GM21529 (cell line): ENCODE measurements at regions not wholly inside any gene's neighbourhood (a gene's known extent, or its start where the extent isn't known, plus 50 kb on each side); places are given as distances from the start of the nearest gene placed in this dataset.
"Not testable (repeated sequence)": the region's sequence is repeated elsewhere in the genome, so short reads cannot be mapped to it uniquely, and the experiment has no call there.

Experiments
- ATAC-seq: cut with Tn5 transposase; IDR thresholded peaks from one replicate; pipeline ENCODE4 v1.9.1; 2021; ENCODE audit not compliant: unreplicated experiment

- not testable (repeated sequence) for ATAC-seq
Observed at GRCh38 chr1:91207691-91208090, 185.9 kb upstream of the ZNF644 start.

DNA sequence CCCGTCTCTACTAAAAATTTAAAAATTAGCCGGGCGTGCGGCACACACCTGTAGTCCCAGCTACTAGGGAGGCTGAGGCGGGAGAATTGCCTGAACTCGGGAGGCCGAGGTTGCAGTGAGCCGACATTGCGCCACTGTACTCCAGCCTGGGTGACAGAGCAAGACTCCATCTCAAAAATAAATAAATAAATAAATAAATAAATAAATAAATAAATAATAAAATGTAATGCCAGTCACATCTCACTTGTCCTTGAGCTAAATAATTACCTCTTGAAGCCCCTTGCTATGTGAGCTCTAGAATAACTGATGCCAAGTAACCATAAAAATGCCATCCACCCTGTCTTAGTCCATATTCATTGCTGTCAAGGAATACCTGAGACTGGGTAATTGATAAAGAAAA lies 182.3 kb upstream of the ZNF644 start:
- not testable (repeated sequence) for ATAC-seq

DNA sequence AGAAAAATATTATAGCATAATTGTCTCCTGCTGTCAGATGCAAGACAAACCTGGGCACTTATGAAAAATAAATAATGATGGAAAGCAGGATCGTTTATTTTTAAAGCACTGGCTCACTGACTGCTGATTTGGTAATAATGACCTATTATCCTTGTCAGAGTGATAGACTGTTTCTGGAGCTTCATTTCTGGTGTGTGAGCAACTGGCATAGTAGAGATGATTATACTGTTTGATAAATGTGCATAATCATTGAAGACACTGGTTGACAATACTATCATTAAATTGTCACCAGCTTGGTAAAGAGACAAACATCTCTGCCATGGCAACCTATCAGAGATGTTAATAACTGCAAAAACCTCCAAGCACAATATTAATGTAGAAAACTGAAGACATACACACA lies 179.9 kb upstream of the ZNF644 start:
- no peak for ATAC-seq

GRCh38 chr1:91201176-91201575 lies 179.3 kb upstream of the ZNF644 start:
- no peak for ATAC-seq

DNA sequence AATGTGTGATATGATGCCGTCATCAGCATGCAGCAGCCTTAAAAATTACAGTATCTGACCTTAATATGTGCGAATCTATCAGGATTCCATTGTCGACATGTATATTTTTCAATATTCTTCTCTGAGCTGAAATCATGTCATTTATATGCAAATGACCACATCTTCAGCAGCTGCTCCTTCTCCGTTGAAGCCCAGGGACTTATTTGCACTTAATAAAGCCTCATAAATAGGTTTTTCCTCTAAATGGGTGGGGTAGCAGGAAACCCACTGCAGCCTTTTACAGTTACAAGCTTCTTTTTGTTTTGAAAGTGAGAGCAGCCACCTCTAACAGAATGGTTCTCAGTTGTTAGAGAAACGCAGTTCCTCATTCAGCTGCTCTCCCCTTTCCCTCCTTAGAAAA lies 178.8 kb upstream of the ZNF644 start:
- no peak for ATAC-seq

- no peak for ATAC-seq
Observed at GRCh38 chr1:91199988-91200387, 178.2 kb upstream of the ZNF644 start.

DNA sequence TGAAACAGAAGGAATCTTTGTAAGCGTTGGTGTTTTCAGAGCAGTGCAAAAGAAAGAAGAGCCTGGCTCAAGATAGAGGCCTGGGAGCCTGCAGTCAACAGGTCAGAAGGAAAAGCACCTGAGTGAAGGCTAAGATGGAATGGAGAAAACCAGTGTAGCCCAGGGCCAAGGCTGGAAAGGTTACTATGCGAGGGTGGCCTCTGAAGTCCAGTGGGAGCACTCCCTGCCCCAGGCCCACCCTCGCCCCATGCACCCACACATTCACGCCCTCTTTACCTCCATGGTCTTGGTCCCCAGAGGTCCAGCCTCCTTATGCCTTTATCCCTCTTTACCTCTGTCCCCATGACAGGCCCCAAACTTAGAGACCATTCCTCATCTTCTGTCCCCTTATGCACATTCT lies 169.2 kb upstream of the ZNF644 start:
- ATAC-seq = no peak

GRCh38 chr1:91189096-91189495 lies 167.3 kb upstream of the ZNF644 start:
- no peak for ATAC-seq

DNA sequence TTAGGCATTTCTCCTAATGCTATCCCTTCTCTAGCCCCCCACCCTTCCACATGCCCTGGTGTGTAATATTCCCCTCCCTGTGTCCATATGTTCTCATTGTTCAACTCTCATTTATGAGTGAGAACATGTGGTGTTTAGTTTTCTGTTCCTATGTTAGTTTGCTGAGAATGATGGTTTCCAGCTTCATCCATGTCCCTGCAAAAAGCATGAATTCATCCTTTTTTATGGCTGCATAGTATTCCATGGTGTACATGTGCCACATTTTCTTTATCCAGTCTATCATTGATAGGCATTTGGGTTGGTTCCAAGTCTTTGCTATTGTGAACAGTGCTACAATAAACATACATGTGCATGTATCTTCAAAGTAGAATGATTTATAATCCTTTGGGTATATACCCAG lies 161.0 kb upstream of the ZNF644 start:
- not testable (repeated sequence) for ATAC-seq

GRCh38 chr1:91176250-91176649 lies 154.4 kb upstream of the ZNF644 start:
- no peak for ATAC-seq

- ATAC-seq = no peak
Observed at GRCh38 chr1:91174734-91175133, 152.9 kb upstream of the ZNF644 start.

DNA sequence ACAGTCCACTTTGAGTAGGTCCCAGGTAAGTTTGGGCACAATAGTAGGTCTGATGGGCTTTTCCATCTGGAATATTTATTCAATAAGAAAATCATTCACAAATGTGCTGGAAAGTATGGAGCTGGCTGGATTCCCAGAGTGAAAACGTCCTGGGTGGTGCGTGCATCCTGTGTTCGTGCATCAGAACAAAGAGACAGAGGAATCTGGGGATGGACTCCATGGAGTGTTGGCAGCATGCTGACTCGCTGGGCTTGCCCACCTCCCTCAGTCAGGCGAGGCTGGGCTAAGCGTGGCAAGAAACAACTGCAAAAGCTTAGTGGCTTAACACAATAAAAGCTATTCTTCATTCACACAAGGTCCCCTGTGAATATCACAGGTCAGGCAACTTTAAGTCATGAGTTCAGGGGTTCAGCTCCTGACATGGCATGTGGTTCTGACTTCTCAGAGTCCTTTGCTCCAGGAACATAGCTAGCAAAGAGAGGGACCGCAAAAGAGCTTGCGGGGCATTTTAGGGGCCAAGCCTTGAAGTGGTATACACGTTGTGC lies 151.6 kb upstream of the ZNF644 start:
- no peak for ATAC-seq

DNA sequence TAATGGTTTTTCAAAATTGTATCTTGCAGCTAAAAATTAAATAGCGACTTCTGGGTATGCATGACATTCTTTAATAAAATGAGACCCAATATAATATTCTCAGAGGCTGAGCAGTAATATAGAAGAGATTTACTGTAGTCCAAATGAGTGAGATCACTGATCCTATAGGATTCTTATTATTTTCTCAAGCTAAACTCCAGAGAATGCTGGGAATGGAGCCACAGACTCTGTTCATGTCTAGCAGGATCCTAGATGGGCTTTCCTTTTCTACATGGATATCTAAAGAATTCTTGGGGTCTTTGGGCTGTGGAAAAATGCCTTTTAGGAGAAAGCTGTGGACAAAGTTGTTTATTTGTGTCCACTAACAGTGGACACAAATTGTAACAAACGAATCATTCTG lies 150.7 kb upstream of the ZNF644 start:
- ATAC-seq = no peak

- ATAC-seq = no peak
Observed at GRCh38 chr1:91171898-91172297, 150.1 kb upstream of the ZNF644 start.

- ATAC-seq = no peak
Observed at GRCh38 chr1:91170571-91170970, 148.7 kb upstream of the ZNF644 start.

GRCh38 chr1:91166106-91166712 lies 144.4 kb upstream of the ZNF644 start:
- peak; percentile 57 for ATAC-seq

GRCh38 chr1:91165033-91165654 lies 143.3 kb upstream of the ZNF644 start:
- peak; percentile 95 for ATAC-seq

- no peak for ATAC-seq
Observed at GRCh38 chr1:91162613-91163012, 140.8 kb upstream of the ZNF644 start.

- no peak for ATAC-seq
Observed at GRCh38 chr1:91161749-91162148, 139.9 kb upstream of the ZNF644 start.

DNA sequence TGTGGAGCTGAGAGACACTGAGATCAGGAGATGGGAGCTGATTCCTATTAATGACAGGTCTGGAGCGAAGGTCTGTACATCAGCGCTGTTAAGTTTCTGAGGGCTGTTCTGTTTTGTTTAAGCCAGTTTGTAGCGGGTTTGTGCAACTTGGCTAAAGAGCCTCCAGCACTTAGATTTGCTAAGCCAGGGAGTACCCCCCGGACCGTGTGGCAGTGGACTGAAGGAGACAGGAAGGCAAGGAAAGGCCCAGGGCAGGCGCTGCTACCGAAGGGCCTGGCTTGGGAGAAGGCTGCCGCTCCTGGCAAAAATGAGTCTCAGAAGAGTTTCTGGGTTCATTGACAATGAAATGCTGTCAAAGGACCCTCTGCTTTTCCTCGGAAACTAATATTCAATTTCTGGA lies 139.3 kb upstream of the ZNF644 start:
- ATAC-seq = no peak

- ATAC-seq = no peak
Observed at GRCh38 chr1:91160363-91161075, 138.7 kb upstream of the ZNF644 start.

- ATAC-seq = no peak
Observed at GRCh38 chr1:91153341-91153740, 131.5 kb upstream of the ZNF644 start.
